Neural progenitor cell (in vitro differentiated cells): ENCODE measurements at regions not wholly inside any gene's neighbourhood (a gene's known extent, or its start where the extent isn't known, plus 50 kb on each side); places are given as distances from the start of the nearest gene placed in this dataset.

Experiments
- CTCF ChIP-seq: fragments of 200-600 bp; sonication (generic); IDR thresholded peaks from 2 replicates; pipeline ENCODE4 v1.5.1; 2017; ENCODE audit warnings: antibody characterized with exemption, mild to moderate bottlenecking
- EZH2 ChIP-seq: fragments of 200-600 bp; sonication (generic); IDR thresholded peaks from 2 replicates; pipeline ENCODE4 v1.6.1; 2017; ENCODE audit warnings: antibody characterized with exemption, mild to moderate bottlenecking, moderate library complexity

DNA sequence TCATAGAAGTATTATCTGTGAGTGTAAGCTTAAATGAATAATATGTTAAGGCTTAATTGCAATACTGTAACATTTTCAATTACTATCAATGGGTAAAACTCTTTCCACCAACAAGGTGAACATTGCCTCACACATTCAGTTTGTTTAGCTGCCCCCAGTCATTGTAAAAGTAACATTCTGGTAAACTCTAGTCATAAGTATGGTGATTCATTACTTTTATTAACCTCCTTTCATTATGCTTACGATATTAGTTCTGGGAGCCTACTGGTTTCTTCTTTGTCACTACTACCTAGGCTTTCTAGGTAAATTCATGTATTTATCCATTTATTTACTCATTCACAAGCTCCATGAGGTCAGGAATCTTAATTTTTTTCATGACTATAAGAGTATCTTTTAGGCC lies 412.8 kb upstream of the SLIT2 start:
- TF ChIP-seq CTCF (no peak), EZH2 (no peak)
